Trophoblast cell (in vitro differentiated cells and primary cell): ENCODE measurements at regions not wholly inside any gene's neighbourhood (a gene's known extent, or its start where the extent isn't known, plus 50 kb on each side); places are given as distances from the start of the nearest gene placed in this dataset.
A peak's percentile ranks its signal among the peaks of the same experiment; 100 is the strongest.

ENCODE experiments used
- DNase-seq, 2 donors: peaks; one replicate each; pipeline ENCODE4 v3.0.0-alpha.2; 2016
- H2AFZ ChIP-seq: 2 replicates; pipeline ENCODE4 v1.6.1; 2013; ENCODE audit warnings: low read length, moderate library complexity, mild to moderate bottlenecking; ENCODE audit not compliant: insufficient read depth, poor library complexity
- H2AK5ac ChIP-seq: 2 replicates; pipeline ENCODE4 v1.6.1; 2013; ENCODE audit warnings: mild to moderate bottlenecking, low read length
- H2BK120ac ChIP-seq: 2 replicates; pipeline ENCODE4 v1.6.1; 2013; ENCODE audit warnings: low read length, mild to moderate bottlenecking, moderate library complexity; ENCODE audit not compliant: insufficient read depth, poor library complexity
- H2BK12ac ChIP-seq: 2 replicates; pipeline ENCODE4 v1.6.1; 2013; ENCODE audit warnings: mild to moderate bottlenecking, low read length, moderate library complexity
- H2BK5ac ChIP-seq: 2 replicates; pipeline ENCODE4 v1.6.1; 2013; ENCODE audit warnings: low read length, low read depth, moderate library complexity, mild to moderate bottlenecking; ENCODE audit not compliant: poor library complexity
- H3K14ac ChIP-seq: 2 replicates; pipeline ENCODE4 v1.6.1; 2013; ENCODE audit warnings: mild to moderate bottlenecking, low read length
- H3K18ac ChIP-seq: 2 replicates; pipeline ENCODE4 v1.6.1; 2013; ENCODE audit warnings: mild to moderate bottlenecking, low read length
- H3K23ac ChIP-seq: 2 replicates; pipeline ENCODE4 v1.6.1; 2013; ENCODE audit warnings: low read length
- H3K27ac ChIP-seq: 2 replicates; pipeline ENCODE4 v1.5.1; 2013; ENCODE audit warnings: low read depth, mild to moderate bottlenecking, inconsistent platforms, low read length, moderate library complexity
- H3K27me3 ChIP-seq: 2 replicates; pipeline ENCODE4 v1.6.1; 2013; ENCODE audit warnings: inconsistent platforms, mild to moderate bottlenecking, low read length, moderate library complexity; ENCODE audit not compliant: insufficient read depth
- H3K36me3 ChIP-seq, 2 experiments: 1 replicate in 1 of 2; 2 replicates in 1 of 2; pipeline ENCODE4 v1.6.1; 2013; ENCODE audit warnings: low read length in 2 of 2, mild to moderate bottlenecking in 2 of 2, moderate library complexity in 1 of 2; ENCODE audit not compliant: insufficient read depth in 2 of 2, control insufficient read depth in 1 of 2
- H3K4ac ChIP-seq: 2 replicates; pipeline ENCODE4 v1.6.1; 2013; ENCODE audit warnings: low read depth, mild to moderate bottlenecking, low read length, moderate library complexity
- H3K4me1 ChIP-seq, 2 experiments: 1 replicate in 1 of 2; 2 replicates in 1 of 2; pipeline ENCODE4 v1.6.1; 2013; ENCODE audit warnings: low read length in 2 of 2, mild to moderate bottlenecking in 2 of 2, moderate library complexity in 1 of 2; ENCODE audit not compliant: insufficient read depth in 2 of 2, control insufficient read depth in 1 of 2
- H3K4me2 ChIP-seq: 2 replicates; pipeline ENCODE4 v1.6.1; 2013; ENCODE audit warnings: inconsistent platforms, mild to moderate bottlenecking, low read length, moderate library complexity
- H3K4me3 ChIP-seq: 2 replicates; pipeline ENCODE4 v1.5.1; 2013; ENCODE audit warnings: mild to moderate bottlenecking, low read depth, low read length, inconsistent platforms
- H3K79me1 ChIP-seq: one replicate; pipeline ENCODE4 v1.6.1; 2013; ENCODE audit warnings: low read length
- H3K79me2 ChIP-seq: 2 replicates; pipeline ENCODE4 v1.6.1; 2013; ENCODE audit warnings: low read length, mild to moderate bottlenecking; ENCODE audit not compliant: control insufficient read depth, insufficient read depth, poor library complexity
- H3K9ac ChIP-seq: 2 replicates; pipeline ENCODE4 v1.6.1; 2013; ENCODE audit warnings: mild to moderate bottlenecking, low read length
- H3K9me3 ChIP-seq: 2 replicates; pipeline ENCODE4 v1.6.1; 2013; ENCODE audit warnings: low read depth, mild to moderate bottlenecking, control low read depth, inconsistent platforms, low read length; ENCODE audit not compliant: insufficient read depth
- H4K12ac ChIP-seq: 2 replicates; pipeline ENCODE4 v1.6.1; 2013; ENCODE audit warnings: low read depth, mild to moderate bottlenecking, low read length, moderate library complexity
- H4K8ac ChIP-seq: 2 replicates; pipeline ENCODE4 v1.6.1; 2013; ENCODE audit warnings: low read depth, mild to moderate bottlenecking, low read length, moderate library complexity
- H4K91ac ChIP-seq: one replicate; pipeline ENCODE4 v1.6.1; 2013; ENCODE audit warnings: low read depth, mild to moderate bottlenecking, low read length, moderate library complexity
- WGBS: extraction: QIAGEN DNeasy Blood & Tissue Kit; methylation state at CpG from one replicate; pipeline ENCODE4 v1.1.7; 2013; ENCODE audit warnings: missing lambda C conversion rate; ENCODE audit not compliant: insufficient read length, insufficient coverage; ENCODE audit errors: extremely low coverage; 5-methylcytosine and 5-hydroxymethylcytosine counted together

DNA sequence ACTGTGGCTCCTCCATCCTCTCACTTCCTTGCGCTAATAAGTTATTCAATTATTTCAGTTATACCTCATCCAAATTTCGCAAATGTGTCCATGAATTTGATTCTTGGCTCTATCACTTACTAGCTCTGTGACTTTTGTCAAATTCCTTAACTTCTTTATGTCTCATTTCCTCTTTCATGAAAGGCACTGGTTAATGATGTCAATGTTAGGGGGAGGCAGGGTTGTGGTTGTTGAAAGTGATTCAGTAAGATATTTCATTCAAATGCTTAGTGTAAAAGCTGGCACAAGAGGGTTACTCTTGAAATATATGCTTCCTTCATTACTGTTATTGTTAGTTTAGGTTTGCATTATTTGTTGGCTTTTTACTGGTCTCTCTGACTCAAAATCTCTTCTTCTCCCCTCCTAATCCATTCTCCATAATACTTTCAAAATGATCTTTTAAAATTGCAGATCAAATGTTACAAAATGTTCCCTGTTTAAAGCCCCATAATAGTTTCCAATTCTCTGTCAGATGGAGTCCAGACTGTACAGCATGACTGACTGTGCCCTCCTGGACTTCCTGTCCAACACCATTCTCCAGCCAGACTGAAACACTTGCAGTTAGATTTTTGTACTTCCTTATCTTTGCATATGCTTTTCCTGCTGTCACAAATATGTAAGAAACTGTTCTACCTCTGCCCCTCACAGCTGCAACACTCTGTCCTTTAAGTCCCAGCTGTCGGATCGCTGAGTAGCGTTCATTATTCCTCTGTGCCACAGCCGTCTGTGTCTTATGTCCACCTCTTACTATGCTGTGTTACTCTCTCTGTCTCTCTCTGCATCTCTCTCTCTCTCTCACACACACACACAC is 510.6 kb upstream of the RAG2 start:
- Histone ChIP-seq H4K8ac (peak overlapping the region; percentile 62), H3K36me3 (no peaks in the 10 kb centered on the region), H3K27ac (peak overlapping the region; percentile 62), H4K91ac (peak overlapping the region; percentile 66), H3K79me2 (no peaks in the 10 kb centered on the region), H3K18ac (no peak overlapping the region), H3K27me3 (no peaks in the 10 kb centered on the region), H3K9ac (no peak overlapping the region), H2AK5ac (no peak overlapping the region), H3K4ac (no peak overlapping the region), H4K12ac (no peak overlapping the region), H2BK5ac (peak overlapping the region; percentile 78), H2BK120ac (no peak overlapping the region), H3K9me3 (no peaks in the 10 kb centered on the region), H3K14ac (no peak overlapping the region), H3K79me1 (peaks cover 6% of the 10 kb centered on the region), H3K4me1 (peaks cover 7 to 9% of the 10 kb centered on the region in 2 experiments), H2BK12ac (peak overlapping the region; percentile 76), H3K4me3 (no peak overlapping the region), H3K23ac (no peak overlapping the region), H2AFZ (peak overlapping the region; percentile 47), H3K4me2 (no peak overlapping the region)
- no CpG with 5 or more reads among the region's 6 CpGs for WGBS
- DNase-seq: peak in 1 of 2 donors; percentile 14

DNA sequence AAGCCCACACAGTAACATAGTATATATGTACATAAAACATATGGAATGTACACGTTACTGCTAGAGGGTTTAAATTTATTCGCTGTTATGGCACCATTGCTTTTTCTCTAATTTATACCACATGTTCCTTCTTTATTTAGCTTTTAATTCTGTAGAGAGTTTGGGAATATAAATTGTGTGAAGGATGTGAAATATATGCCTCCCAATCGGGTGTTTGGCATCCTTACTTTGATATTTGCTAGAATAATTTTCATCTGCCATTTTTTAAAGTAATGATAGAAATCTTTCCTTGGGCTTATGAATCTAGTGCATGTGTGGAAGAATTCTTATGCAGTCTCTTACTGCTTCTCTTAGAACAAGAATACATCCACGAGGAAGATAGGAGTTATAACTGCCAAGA is 509.8 kb upstream of the RAG2 start:
- Histone ChIP-seq H2BK120ac (no peak overlapping the region), H3K27me3 (no peaks in the 10 kb centered on the region), H3K36me3 (no peaks in the 10 kb centered on the region), H3K23ac (no peak overlapping the region), H3K27ac (peak overlapping the region; percentile 21), H4K12ac (no peak overlapping the region), H4K91ac (peak overlapping the region; percentile 14), H3K9me3 (no peaks in the 10 kb centered on the region), H3K4me3 (no peak overlapping the region), H3K9ac (no peak overlapping the region), H2AK5ac (peak overlapping the region; percentile 79), H2AFZ (no peak overlapping the region), H3K79me1 (peaks cover 6% of the 10 kb centered on the region), H2BK5ac (peak overlapping the region; percentile 68), H4K8ac (no peak overlapping the region), H3K4ac (no peak overlapping the region), H3K4me2 (no peak overlapping the region), H3K79me2 (no peaks in the 10 kb centered on the region), H3K4me1 (peaks cover 7 to 9% of the 10 kb centered on the region in 2 experiments), H3K18ac (no peak overlapping the region), H3K14ac (peak overlapping the region; percentile 61), H2BK12ac (peak overlapping the region; percentile 84)
- no CpG with 5 or more reads among the region's 4 CpGs for WGBS
- DNase-seq: no peak

DNA sequence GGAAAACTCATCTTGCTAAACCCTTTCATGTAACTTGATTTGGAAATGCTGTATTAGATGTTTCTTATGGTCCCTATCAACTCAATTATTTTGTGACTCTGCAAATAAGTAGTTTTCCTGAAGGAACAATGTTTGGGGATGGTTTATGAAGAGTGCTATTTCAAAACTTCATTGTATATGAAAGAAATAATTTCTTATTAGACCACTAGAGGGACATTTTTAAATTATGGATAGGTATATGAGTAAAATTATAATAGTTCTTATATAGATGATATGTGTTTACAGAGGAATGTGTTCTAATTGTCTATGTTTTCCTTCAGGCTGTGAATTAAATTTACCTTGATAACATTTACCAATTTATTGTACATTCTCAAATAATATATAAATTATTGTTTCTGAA is 509.4 kb upstream of the RAG2 start:
- no peak overlapping the region for H3K4ac ChIP-seq
- H3K4me3 ChIP-seq: no peak overlapping the region
- H3K27me3 ChIP-seq: no peaks in the 10 kb centered on the region
- DNase-seq: no peak
- H4K8ac ChIP-seq: no peak overlapping the region
- H2BK12ac ChIP-seq: no peak overlapping the region
- no peak overlapping the region for H2BK5ac ChIP-seq
- H2BK120ac ChIP-seq: no peak overlapping the region
- H2AFZ ChIP-seq: no peak overlapping the region
- H3K9ac ChIP-seq: no peak overlapping the region
- peaks cover 7 to 9% of the 10 kb centered on the region in 2 experiments for H3K4me1 ChIP-seq
- H3K79me2 ChIP-seq: no peaks in the 10 kb centered on the region
- no peak overlapping the region for H4K12ac ChIP-seq
- no peak overlapping the region for H3K27ac ChIP-seq
- peaks cover 6% of the 10 kb centered on the region for H3K79me1 ChIP-seq
- no peak overlapping the region for H3K23ac ChIP-seq
- H3K4me2 ChIP-seq: no peak overlapping the region
- no peak overlapping the region for H4K91ac ChIP-seq
- H2AK5ac ChIP-seq: no peak overlapping the region
- H3K9me3 ChIP-seq: no peaks in the 10 kb centered on the region
- no peak overlapping the region for H3K18ac ChIP-seq
- no peaks in the 10 kb centered on the region for H3K36me3 ChIP-seq
- no peak overlapping the region for H3K14ac ChIP-seq

DNA sequence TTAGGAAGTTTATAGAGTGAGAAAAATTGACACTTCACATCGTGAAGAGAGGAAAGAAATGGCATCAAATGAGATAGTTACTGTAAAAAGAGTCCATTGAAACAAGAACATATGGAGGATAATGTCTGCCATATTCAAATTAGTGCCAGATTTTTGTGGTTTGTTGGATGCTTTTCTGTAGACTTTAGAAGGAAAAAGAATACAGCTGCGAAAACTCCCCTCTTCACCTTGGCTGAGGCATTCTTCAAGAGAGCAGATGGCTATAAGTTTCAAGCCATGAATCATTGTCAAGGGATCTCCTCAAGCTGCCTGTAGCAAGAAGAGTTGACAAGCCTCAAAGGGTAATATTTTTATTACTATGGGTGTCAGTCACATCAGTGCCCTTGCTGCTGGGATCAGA is 507.4 kb upstream of the RAG2 start:
- H2AFZ ChIP-seq: no peak overlapping the region
- H3K27me3 ChIP-seq: no peaks in the 10 kb centered on the region
- H3K4me2 ChIP-seq: no peak overlapping the region
- WGBS: no CpG with 5 or more reads among the region's 2 CpGs
- H3K4ac ChIP-seq: no peak overlapping the region
- no peak overlapping the region for H3K23ac ChIP-seq
- H3K79me2 ChIP-seq: no peaks in the 10 kb centered on the region
- H4K8ac ChIP-seq: no peak overlapping the region
- no peaks in the 10 kb centered on the region for H3K36me3 ChIP-seq
- no peak overlapping the region for H3K4me3 ChIP-seq
- H3K9me3 ChIP-seq: no peaks in the 10 kb centered on the region
- no peak overlapping the region for H4K91ac ChIP-seq
- no peak overlapping the region for H2BK12ac ChIP-seq
- H2BK120ac ChIP-seq: no peak overlapping the region
- peaks cover 2 to 4% of the 10 kb centered on the region in 2 experiments for H3K4me1 ChIP-seq
- no peak overlapping the region for H3K14ac ChIP-seq
- H2AK5ac ChIP-seq: no peak overlapping the region
- no peak for DNase-seq
- no peak overlapping the region for H3K27ac ChIP-seq
- H3K18ac ChIP-seq: no peak overlapping the region
- H4K12ac ChIP-seq: no peak overlapping the region
- H3K9ac ChIP-seq: no peak overlapping the region
- H3K79me1 ChIP-seq: peaks cover 3% of the 10 kb centered on the region
- H2BK5ac ChIP-seq: no peak overlapping the region
